ENCODE measurements at regions not wholly inside any gene's neighbourhood (a gene's known extent, or its start where the extent isn't known, plus 50 kb on each side); places are given as distances from the start of the nearest gene placed in this dataset.

DNA sequence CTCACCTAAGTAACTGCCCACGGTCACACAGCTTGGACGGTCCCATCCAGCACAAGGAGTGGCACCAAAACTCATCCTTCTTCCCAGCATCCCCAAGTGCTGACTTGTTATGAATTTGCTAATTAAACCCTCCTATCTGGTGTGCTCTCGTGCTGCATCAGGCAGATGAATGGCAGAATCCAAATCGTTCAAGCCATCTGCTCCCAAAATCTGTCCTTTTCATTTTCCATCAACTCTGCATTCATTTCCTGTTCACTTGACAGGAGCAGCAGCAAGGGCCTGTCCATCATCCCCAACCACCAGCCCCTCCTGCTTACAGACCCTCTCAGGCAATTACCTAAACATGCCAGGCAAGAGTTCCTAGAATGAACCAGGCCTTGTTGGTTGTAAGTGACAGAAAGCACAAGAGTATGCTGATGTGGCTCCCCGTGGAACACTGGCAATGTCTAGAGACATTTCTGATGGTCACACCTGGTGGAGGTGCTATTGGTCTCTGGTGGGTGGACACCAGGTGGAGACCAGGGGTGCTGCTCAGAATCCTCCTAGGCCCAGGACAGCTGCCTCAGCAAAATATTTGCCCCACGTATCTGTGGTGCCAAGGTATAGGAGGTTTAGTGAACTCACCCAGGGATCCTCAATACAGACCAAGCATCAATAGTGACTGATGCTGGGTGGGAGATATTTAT lies 832.5 kb downstream of the TBC1D22A start:
- H3K27ac ChIP-seq = no peak overlapping the region
- TF ChIP-seq, protein P1, sequence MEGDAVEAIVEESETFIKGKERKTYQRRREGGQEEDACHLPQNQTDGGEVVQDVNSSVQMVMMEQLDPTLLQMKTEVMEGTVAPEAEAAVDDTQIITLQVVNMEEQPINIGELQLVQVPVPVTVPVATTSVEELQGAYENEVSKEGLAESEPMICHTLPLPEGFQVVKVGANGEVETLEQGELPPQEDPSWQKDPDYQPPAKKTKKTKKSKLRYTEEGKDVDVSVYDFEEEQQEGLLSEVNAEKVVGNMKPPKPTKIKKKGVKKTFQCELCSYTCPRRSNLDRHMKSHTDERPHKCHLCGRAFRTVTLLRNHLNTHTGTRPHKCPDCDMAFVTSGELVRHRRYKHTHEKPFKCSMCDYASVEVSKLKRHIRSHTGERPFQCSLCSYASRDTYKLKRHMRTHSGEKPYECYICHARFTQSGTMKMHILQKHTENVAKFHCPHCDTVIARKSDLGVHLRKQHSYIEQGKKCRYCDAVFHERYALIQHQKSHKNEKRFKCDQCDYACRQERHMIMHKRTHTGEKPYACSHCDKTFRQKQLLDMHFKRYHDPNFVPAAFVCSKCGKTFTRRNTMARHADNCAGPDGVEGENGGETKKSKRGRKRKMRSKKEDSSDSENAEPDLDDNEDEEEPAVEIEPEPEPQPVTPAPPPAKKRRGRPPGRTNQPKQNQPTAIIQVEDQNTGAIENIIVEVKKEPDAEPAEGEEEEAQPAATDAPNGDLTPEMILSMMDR (conservative IDR thresholded peaks at IDR 0.05) = no peak

DNA sequence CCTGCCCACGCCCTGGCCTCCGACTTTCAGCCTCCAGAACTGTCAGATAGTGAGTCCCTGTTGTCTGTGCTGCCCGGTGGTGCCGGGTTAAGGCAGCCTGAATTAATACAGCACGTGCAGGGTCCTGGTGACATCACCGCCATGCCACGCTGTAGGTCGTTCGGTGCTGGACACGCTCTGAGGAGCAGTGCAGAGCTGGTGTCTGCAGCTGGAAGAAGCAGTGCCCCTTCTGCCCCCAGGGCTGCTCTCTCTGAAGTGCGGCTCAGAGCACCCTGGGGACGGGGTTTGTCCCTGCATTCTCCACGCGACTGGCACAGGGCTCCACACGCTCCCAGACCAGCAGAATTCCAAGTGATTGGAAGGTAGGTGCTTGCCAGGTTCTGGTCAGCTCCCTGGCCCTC lies 831.5 kb downstream of the TBC1D22A start:
- TF ChIP-seq, protein P1 (conservative IDR thresholded peaks at IDR 0.05) = no peak
- no peak overlapping the region for H3K27ac ChIP-seq

DNA sequence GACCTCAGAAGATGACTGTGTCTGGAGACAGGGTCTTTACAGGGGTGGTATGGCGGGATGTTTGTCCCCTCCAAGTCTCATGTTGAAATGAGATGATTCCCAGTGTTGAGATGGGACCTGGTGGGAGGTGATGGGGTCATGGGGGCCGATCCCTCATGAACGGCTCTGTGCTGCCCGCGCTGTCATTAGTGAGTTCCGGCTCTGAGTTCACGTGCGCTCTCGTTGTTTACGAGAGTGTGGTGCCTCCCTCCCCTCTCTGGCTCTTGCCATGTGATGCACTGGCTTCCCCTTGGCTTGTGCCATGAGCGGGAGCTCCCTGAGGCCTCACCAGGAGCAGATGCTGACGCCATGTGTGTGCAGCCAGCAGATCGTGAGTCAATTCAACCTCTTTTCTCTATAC lies 830.8 kb downstream of the TBC1D22A start:
- no peak overlapping the region for H3K27ac ChIP-seq
- TF ChIP-seq, protein P1 (conservative IDR thresholded peaks at IDR 0.05) = no peak

DNA sequence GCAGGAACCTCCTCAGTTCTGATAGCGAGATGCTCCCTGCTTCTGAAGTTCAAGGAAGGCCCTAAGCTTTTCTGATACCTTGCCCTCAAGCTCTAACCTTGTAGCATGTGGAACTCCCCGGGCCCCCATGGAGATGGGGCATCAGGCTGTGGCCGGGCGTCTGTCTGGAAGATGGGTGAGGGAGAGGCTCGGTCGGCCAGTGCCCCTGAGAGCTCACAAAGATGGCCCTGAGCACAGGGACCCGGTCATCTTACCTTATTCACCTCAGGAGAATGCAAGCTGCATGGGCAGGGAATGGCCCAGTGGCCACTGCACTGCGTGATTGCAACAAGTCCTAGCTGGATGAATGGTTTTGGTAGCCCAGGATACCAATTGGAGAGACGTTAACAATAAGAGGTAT lies 830.3 kb downstream of the TBC1D22A start:
- TF ChIP-seq, protein P1 (conservative IDR thresholded peaks at IDR 0.05) = no peak
- no peak overlapping the region for H3K27ac ChIP-seq

DNA sequence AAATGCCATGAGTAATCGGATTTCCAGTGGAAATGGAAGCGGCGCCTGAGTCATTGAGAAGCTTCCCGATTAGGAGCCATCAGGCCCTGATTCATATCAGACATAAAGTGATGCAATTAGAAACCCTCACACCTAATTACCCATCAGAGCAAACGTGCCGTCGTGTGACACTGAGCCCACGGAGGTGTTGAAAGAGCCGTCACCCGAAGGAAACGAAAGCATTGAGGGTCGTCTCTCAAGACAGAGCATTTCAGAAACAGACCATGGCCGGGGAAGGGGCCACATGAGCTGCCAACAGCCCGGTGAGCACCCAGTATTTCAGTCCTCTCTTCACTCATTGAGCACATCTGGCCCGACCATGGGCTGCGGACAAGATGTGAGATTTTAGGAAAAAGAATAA lies 829.3 kb downstream of the TBC1D22A start:
- TF ChIP-seq, protein P1 (conservative IDR thresholded peaks at IDR 0.05) = no peak
- H3K27ac ChIP-seq = no peak overlapping the region

DNA sequence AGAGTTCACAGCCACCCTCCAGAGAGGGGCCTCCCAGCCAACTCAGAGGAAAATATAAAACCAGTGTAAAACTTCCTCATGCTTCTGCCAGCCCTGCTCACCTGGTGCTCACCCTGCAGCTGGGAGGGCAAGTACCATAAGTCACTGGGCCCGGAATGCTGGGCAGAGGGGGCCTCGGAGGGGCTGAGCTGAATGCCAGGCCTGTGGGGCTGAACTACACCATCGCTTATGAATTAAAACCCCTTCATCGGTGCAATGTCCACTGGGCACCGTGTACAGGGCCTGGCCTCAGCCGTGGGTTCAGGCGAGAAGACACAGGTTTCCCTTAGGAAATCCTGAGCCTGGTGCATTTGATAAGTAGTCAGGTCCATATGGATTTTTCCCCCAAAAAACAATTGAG lies 828.6 kb downstream of the TBC1D22A start:
- TF ChIP-seq, protein P1 (conservative IDR thresholded peaks at IDR 0.05) = no peak
- H3K27ac ChIP-seq = no peak overlapping the region

DNA sequence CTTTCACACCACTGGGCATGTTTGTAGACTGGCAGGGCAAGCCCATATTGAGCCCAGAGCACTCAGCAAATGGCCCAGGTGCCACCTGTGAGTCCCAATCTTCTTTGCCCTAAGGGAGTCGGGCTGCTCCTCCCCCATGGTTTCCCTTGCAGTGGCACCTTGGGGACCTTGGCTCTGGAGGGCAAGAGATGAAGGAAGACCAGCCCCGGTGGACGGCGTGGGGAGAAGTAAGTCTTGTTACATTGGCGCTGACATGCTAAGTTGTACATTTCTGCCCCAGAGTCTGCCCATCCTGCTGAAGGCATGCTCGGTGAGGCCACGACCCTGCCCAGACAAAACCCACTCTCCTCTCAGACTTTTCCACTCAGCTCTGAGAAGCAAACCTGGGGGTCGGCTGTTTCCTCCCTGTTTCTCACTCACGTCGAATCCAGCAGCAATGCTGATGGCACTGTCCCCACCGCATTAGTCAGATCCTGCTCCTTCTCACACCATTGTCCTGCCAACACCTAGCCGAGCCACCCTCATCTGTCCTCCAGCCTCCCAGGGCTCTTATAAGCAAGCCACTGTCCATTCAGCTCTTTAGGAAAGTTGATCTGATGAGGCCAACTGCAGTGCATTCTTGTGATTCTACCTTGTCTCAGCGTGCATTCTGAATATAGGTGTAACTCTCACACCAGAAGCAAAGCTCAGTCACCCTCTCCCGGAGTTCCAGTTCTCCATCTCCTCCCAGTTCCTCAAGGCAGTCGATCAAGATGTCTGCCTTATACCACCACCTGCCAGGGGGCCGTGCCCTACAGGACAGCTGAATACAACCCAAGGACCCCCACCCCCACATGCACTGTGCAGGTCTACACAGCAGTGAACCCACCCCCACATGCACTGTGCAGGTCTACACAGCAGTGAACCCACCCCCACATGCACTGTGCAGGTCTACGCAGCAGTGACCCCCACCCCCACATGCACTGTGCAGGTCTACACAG lies 827.1 kb downstream of the TBC1D22A start:
- H3K27ac ChIP-seq = no peak overlapping the region

More for the DNA sequence above, 827.1 kb downstream of the TBC1D22A start:
- TF ChIP-seq, protein P1 (conservative IDR thresholded peaks at IDR 0.05) = no peak

All from VCaP (cell line).